ENCODE measurements at regions not wholly inside any gene's neighbourhood (a gene's known extent, or its start where the extent isn't known, plus 50 kb on each side); places are given as distances from the start of the nearest gene placed in this dataset.

GRCh38 chr15:36370051-36370730, 209.2 kb upstream of the CDIN1 start:
- no peak for DNase-seq

- DNase-seq = no peak
These were observed 208.7 kb upstream of the CDIN1 start for GRCh38 chr15:36370731-36371112.

GRCh38 chr15:36371509-36371908, 207.9 kb upstream of the CDIN1 start:
- DNase-seq = no peak

GRCh38 chr15:36372968-36373367, 206.5 kb upstream of the CDIN1 start:
- no peak for DNase-seq

- DNase-seq = no peak
These were observed 205.9 kb upstream of the CDIN1 start for GRCh38 chr15:36373550-36373949.

GRCh38 chr15:36389107-36389506, 190.3 kb upstream of the CDIN1 start:
- DNase-seq = no peak

GRCh38 chr15:36390491-36390890, 188.9 kb upstream of the CDIN1 start:
- no peak for DNase-seq

GRCh38 chr15:36392676-36393266, 186.7 kb upstream of the CDIN1 start:
- no peak for DNase-seq

GRCh38 chr15:36398212-36398611, 181.2 kb upstream of the CDIN1 start:
- DNase-seq = no peak

- DNase-seq = no peak
These were observed 180.2 kb upstream of the CDIN1 start for GRCh38 chr15:36399276-36399675.

- no peak for DNase-seq
These were observed 178.4 kb upstream of the CDIN1 start for GRCh38 chr15:36400936-36401585.

- no peak for DNase-seq
These were observed 177.8 kb upstream of the CDIN1 start for GRCh38 chr15:36401586-36401966.

- DNase-seq = no peak
These were observed 176.1 kb upstream of the CDIN1 start for GRCh38 chr15:36403351-36403750.

GRCh38 chr15:36406366-36406765, 173.1 kb upstream of the CDIN1 start:
- DNase-seq = no peak

- DNase-seq = no peak
These were observed 172.5 kb upstream of the CDIN1 start for GRCh38 chr15:36406911-36407310.

GRCh38 chr15:36407647-36408046, 171.8 kb upstream of the CDIN1 start:
- no peak for DNase-seq

GRCh38 chr15:36409819-36410218, 169.6 kb upstream of the CDIN1 start:
- DNase-seq = no peak

- no peak for DNase-seq
These were observed 164.8 kb upstream of the CDIN1 start for GRCh38 chr15:36414670-36415069.

GRCh38 chr15:36415643-36416042, 163.8 kb upstream of the CDIN1 start:
- no peak for DNase-seq

- DNase-seq = no peak
These were observed 156.8 kb upstream of the CDIN1 start for GRCh38 chr15:36422631-36423030.

GRCh38 chr15:36426691-36427090, 152.7 kb upstream of the CDIN1 start:
- DNase-seq = no peak

GRCh38 chr15:36428102-36428845, 151.2 kb upstream of the CDIN1 start:
- DNase-seq = no peak

GRCh38 chr15:36429707-36430106, 149.7 kb upstream of the CDIN1 start:
- no peak for DNase-seq

- no peak for DNase-seq
These were observed 149.1 kb upstream of the CDIN1 start for GRCh38 chr15:36430280-36430679.

Measured in SHP77 treated with DMSO at 0.1 percent for 48 hours (cell line).